HCEC 1CT (cell line): ENCODE measurements at regions not wholly inside any gene's neighbourhood (a gene's known extent, or its start where the extent isn't known, plus 50 kb on each side); places are given as distances from the start of the nearest gene placed in this dataset.
"Not testable (repeated sequence)": the region's sequence is repeated elsewhere in the genome, so short reads cannot be mapped to it uniquely, and the experiment has no call there.

Source experiments
- DNase-seq: peaks from one replicate; pipeline ENCODE4 v3.0.0-alpha.2; 2017

DNA sequence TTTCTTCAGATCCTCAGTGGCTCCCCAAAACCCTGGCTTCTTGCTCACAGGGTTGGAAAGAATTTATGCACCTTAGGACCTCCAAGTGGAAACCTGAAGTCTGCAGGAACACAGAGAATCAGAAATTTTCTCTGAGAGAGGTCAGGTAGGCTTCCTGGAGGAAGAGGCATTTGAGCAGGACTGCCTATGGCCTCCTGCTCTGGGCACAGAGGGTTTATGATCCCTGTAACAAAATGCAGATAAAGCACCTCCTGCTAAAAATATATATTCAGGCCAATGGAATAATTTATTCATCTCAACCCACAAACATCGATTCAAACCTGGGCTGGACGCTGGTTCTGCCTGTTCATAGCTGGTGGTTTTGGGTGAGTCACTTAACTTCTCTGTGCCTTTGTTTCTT, 68.1 kb upstream of the FGF3 start:
- no peak for DNase-seq

DNA sequence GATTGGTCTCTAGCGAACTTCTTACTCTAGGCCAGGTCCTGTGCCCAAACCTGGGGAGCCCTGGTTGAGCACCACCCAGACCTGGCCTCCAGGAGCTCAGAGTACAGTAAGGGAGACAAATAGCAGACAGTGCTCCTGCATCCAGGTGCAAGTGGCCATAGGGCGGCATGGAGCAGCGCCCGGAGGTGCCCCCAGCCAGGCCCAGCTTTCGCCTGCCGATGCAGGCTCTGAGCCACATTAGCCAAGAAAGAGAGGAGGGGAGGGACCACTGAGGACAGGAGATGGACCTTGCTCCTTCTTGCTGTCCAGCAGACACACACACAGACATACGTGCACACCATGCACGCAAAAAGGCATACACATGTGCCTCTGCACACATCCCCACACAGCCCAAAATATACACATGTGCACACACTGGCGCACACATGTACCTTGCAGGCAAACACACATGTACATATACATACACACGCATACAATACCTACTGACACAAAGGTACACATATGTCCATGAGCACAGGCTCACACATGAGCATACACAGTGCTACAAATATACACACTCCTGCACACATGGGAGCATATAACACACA, 68.7 kb upstream of the FGF3 start:
- DNase-seq: no peak

DNA sequence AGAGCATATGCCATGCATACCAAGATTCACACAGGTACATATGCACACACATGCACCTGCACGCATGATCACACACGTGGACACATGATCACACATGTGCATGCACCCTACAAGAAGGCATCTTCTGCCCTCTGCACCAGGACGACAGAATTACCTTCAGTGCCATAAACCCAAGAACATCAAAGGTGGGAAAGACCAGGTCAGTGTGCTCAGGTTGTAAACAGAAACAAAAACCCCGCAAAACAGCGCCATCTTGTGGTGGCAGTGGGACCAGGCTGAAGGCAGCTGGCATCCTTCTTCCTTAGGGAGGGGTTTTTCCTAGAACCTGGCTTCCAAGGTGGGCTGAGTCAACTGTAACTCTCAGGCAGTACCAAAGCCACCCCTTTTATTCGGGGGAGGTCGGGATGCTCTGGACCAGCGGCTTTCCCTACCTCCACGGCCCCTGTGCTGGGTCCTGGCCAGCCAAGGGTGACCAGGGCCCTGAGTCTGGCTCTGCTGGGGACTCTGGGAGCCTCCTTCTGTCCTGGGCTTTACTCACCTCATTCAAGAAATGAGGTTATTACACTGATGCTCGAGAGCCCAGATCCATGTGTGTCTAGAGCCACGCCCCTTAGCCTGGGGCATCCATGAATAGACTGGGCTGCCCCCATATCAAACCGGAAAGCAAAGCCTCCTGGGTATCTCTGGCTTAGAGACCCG, 69.4 kb upstream of the FGF3 start:
- peak; percentile 18 for DNase-seq

DNA sequence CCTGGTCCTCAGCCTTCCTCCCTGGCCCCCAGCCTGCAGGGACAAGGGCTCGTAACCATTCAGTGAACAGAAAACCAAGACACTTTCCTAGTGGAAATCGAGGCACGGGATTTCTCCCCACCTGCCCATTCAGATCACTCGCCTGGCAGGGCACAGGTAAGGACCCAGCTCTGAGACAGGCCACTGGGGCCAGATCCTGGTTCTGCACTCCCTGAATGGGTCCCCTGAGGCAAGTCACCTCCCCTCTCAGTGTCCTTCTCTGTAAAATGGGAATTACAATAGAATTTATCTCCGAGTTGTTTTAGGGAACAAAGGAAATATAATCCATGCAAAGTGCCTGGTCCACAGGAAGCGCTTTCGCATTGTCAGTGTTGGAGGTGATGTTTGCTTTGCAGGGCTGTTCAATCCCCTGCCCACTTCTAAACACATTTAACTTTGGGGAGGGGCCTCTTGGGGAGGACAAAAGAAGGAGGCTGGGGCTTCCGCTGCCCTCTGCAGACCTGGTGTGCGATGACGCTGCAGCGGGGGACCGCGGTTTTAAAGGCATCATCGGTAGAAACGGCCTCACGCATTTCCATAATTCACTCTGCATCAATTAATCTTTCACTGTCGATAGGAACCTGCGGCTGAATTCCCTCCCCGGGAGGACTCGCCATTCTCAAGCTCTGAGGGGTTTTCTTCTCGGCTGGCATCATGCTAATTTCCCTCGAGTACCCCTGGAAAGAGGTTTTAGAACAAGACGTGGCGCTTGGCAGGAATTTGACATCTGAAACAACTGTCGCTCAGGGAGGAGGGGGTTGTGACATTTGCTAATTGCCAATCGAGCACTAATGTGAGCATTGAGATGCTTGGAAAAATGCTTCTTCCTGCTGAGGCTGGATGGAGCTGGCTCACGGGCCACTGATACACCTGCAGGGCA, 70.4 kb upstream of the FGF3 start:
- DNase-seq: no peak

DNA sequence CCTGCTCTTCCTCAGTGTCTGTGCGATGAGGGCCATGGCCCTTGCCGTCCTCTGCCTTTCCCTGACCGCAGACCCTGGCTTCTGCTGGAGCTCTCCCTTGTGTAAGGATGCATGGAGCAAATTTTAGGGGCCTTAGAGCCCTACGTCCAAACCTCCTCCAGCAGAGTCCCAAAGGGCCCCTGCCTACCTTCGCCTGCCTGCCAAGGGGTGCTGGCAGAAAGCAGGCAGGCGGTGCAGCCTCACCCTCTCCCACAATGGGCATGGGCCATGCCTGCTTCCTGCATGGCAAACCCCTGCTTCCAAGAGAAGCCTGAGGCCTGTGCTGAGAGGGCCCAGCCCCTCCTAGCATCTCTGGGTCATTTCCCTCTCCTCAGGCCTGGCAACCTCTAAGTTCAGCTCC, 71.3 kb upstream of the FGF3 start:
- no peak for DNase-seq

DNA sequence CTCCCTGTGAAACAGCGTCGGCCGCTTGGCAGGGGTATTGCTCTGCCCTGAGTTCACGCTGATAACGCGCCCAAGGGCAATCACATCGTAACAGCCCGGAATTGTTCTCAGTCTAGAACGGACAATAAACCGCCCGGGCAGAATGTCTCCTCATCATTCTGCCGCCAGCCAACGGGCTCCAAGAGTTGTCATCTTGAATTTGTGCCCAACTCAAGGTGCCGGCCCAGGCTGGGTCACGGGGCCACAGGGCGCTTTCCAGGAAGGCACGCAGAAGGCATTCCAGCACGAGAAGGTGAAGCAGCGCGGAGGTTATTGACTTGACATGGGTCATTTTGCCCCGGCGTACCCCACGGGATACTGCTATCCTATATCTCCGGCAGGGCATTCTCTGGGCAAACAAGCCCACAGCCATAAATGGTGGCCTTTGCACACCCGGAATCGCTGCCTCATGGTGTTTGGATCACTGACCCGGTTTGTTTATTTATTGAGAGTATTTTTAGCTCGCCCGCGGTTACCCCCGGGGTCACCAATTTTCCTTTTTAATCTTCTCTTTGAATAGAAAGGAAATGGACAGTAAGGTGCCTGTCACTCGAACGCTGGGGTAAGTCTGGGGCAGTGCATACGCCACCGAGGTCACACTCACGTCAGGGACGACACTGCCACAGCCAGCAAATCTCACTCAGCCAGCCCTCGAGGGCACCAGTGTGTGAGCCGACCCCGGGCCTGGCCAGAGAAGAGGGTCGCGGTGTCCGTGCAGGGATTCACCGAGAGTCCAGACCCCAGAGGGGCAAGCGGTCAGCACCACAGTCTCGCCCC, 72.4 kb upstream of the FGF3 start:
- no peak for DNase-seq

DNA sequence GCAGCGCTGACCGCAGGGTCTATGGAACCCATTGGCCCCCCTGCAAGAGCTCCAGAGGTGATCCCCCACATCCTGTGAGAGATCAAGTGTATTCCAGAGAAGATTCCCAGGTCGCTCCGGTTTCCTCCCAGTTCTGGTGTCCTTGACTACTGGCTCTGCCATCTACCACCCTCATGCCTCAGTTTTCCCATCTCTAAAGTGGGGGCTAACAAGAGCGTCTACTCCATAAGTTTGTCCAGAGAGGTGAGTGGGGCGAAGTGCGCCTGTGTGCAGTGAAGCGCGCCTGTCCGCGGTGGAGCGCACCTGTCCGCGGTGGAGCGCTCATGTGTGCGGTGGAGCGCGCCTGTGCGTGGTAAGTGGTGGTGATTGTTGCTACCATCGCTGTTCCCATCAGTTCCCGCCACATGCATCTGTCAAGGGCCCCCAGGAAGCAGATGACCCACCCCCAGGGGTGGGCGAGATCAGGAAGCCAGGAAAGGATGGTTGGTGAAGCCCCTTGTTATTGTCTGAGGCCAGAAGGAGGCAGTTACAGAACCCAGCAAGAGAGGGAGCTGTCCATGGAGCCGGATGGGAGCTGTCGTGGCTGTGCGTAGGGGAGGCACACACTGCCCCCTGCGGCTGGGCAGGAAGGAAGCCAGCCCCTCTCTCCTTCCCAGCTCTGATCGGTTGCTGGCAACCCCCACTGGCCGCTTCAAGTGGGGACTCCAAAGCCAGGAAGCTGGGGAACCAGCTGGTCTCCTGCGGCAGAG, 73.2 kb upstream of the FGF3 start:
- no peak for DNase-seq

DNA sequence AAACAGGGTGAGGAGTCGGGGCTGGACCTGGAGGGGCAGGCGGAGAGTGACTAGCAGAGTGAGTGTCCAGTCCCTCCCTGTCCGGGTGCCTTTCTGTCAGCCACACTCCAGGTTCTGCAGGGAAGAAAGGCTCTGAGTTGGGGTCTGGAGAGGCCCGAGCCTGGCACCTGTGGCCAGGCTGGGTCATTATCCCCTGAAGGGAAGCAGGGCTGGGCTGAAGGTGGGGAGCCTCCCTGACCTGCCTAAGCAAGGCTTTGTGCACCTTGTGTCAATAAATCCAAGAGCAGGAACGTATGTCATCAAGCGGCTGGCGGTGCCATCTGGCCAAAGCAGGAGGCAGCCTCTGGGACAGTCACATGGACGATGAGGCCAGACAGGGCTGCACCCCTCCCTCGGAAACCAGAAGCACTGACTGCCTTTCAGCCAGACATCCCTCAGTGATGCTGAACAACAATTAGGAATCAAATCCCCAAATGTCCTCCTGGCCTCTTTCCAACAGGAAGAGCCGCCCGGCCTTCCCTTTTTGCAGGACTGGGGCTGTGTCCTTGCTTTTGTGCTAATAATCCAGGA, 73.9 kb upstream of the FGF3 start:
- DNase-seq: no peak

DNA sequence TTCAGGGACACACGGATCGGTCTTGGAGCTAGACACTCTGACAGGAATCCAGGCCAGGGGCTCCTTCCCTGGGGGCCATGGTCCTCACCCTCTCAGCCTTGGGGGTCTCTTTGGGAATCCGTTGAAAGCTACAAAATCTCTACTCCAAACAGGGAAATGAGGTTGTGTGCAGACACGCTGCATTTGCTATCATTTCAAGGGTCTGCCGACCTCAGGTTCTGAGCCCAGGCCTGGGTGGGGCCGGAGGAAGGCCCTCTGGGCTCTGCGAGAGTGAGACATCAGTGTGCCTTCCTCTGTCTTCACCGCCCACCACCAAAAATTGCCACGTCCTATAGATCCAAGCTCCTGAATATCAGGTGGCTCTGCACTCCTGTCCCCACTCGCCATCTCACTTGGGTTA, 74.4 kb upstream of the FGF3 start:
- no peak for DNase-seq

DNA sequence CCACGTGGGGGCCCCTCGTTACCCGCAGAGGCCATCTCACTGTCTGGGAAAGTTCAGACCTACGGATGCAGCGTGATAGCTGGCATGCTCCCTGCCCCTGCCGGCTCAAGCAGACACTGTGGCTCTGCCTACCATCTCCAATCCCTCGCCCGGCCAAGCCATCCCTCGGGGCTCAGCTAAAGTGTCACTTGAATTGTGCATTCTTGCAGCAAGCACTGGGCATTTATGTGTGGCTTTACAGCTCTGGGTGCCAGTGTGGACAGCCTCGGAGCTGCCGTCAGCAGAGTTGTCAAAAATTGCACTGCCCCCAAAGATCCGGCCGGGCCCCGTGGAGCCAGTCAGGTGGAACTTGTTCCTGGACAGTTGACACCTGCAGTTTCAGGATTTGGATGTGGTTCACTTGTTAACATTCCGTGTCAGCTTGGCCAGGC, 75.0 kb upstream of the FGF3 start:
- no peak for DNase-seq

DNA sequence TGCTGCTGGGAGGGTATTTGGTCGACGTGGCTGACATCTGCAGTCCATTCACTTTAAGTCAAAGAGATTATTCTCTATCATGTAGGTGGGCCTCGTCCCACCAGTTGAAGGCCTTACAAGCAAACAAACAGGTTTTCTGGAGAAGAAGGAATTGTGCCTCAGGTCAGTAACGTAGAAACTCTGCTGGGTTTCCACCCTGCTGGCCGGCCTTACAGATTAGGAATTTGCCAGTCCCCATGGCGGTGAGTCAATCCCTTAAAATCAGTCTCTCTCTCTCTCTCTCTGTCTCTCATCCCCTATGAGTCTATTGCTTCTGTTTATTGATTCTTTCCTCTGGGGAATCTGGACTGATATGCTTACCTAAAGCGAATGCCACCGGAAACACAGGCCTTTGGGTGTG, 75.4 kb upstream of the FGF3 start:
- no peak for DNase-seq

DNA sequence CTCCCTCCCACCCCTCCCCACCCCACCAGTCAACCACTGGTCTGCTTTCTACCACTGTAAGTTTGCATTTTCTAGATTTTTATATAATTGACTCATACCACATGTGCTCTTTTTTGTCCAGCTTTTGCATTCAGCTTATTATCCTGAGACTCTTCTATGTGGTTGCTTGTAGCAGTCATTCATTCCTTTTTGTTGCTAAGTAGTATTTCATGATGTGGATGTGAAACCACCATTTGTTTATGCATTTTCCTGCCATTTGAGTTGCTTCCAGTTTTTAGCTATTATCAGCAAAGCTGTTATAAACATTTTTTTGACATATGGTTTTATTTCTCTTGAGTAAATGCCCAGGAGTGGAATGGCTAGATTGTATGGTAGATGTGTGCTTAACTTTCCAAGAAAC, 77.0 kb upstream of the FGF3 start:
- peak; percentile 10 for DNase-seq

DNA sequence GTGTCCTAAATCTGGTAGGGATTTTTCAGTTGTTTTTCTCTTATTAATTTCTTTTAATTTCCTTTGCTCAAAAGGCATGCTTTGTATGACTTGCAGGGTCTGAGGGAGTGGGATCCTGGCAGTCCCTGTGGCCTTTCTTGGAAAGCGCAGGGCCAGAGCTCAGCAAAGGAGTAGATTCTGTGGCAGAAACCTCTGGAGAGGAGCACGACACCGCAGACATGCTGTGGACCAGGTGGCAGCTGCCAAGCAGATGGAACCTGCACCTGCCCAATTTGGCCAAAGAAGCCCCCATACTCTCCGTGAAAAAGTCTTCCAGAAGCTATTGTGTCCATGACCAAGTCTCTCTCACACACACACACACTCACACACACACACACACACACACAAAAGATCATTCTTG, 78.9 kb upstream of the FGF3 start:
- no peak for DNase-seq

DNA sequence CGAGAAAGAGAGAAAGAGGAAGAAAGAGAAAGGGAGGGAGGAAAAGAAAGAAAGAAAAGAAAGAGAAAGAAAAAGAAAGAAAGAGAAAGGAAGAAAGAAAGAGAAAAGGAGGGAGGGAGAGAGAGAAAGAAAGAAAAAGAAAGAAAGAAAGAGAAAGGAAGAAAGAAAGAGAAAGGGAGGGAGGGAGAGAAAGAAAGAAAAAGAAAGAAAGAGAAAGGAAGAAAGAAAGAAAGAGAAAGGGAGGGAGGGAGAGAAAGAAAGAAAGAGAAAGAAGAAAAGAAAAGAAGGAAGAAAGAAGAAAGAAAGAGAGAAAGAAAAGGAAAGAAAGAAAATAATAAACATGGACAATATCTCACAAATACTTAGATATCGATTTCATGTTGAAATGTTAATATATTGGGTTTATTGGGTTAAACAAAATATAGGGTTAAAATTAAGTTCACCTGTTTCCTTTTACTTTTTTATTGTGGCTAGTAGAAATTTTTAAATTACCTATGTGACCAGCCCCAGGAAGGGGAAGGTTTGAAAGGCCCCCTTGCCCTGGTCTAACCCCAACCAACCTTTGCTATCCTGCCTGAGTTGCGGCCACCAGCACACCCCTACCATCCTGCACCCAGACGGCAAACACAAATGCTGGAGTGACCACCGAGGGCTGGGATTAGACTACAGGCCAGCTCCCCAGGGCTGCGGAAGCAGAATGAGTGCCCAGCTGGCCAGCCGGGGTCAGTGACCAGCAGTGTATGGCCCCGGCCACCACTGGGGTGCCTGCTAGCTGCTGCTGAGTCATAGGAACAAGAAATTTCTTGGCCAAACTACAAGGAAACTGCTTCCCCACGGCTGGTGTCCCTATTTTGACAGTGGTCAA, 81.0 kb upstream of the FGF3 start:
- DNase-seq: no peak

DNA sequence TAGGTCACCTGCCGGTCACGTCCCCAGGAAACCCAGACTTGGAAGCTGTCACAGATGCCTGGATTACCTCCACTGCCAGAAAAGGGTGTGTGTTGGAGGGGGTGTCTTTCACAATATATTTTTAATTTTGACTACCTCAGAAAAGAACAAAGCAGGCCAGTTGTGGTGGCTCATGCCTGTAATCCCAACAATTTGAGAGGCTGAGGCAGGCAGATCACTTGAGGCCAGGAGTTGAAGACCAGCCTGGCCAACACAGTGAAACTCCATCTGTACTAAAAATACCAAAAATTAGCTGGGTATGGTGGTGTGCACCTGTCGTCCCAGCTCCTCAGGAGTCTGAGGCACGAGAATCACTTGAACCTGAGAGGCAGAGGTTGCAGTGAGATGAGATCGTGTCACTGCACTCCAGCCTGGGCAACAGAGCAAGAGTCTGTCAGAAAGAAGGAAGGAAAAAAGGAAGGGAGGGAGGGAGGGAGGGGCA, 81.6 kb upstream of the FGF3 start:
- not testable (repeated sequence) for DNase-seq

DNA sequence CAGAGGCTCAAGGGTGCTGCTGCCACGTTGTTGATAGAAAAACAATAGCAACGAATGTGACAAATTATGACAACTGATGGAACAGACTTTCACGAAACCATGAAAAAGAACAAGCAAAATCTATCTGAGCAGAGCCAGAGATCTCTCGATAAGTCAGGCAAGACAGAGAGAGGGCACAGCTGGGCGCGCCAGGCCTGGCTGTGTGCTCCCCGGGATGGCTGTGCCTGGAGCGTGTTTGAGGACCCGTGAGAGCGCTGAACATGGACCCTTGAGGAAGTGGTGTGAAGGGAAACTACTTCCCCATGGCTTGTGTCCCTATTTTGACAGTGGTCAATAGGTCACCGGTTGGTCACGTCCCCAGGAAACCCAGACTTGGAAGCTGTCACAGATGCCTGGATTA, 83.1 kb upstream of the FGF3 start:
- DNase-seq: no peak

DNA sequence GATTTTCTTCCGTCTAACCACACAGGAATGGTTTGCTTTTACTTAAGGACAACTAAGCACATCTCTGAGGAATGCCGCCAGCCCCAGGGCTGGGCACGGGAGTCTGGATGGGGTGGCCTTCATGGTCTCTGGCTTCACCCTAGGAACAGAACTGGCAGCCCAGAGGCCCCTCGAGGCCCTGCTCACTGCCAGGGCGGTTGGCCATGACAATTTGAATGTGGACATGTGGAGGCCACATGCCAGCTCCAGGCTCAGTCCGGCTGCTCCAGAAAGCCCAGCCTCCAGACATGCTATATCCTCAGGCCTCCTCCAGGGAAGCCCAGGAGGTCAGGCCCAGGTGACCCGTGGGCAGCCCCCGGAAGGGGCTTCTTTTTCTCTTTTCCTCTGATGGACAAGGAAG, 84.0 kb upstream of the FGF3 start:
- no peak for DNase-seq

DNA sequence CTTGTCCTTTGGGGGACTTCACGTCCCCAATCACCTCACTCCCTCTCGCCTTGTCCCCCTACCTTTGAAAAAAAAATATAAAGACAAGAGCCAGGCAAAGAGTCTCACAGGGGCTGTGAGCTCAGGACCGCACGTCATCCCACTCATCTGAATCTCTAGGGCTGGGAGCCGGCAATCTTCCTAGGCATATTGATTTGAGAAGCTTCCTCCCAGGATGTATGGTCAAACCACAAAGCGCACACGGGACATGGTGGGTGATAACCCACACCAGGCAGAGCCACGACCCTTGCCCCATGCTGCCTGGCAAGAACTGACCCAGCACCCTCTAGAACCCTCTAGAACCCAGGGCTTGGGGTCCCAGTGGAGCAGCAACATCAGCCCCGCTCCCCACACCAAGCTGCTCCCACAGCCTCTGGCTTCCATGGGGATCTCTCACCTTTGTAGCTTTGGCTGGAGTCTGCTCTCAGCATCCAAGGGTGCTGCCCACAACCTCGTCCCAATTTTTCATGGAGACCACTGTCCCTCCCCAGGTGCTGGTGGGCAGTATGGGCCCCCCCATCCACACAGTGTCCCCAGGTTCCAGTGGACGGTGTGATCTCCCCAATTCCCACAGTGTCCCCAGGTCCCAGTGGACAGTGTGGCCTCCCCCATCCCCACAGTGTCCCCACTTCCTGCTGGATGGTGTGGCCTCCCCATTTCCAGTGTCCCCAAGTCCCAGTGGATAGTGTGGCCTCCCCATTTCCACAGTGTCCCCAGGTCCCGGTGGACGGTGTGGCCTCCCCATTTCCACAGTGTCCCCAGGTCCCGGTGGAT, 85.2 kb upstream of the FGF3 start:
- no peak for DNase-seq

DNA sequence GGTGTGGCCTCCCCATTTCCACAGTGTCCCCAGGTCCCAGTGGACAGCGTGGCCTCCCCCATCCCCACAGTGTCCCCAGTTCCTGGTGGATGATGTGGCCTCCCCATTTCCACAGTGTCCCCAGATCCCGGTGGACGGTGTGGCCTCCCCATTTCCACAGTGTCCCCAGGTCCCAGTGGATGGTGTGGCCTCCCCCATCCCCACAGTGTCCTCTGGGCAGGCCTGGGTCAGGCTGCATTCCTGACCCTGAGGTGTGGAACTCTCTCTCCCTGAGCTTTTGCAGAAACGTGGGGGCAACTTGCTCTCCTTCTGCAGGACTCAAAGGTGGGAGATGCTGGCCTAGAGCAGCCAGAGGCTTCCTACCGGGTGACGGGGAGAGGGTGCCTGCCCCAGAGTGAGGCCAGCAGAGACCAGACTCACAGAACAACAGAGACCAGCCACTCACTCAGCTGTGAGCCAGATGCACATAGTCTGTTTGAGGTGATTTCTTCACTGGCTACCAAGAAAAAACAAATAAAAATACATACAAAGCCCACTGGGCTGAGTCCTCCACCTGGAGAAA, 85.8 kb upstream of the FGF3 start:
- DNase-seq: no peak
